H1 (cell line): ENCODE measurements at regions not wholly inside any gene's neighbourhood (a gene's known extent, or its start where the extent isn't known, plus 50 kb on each side); places are given as distances from the start of the nearest gene placed in this dataset.

Source experiments
- CTCF ChIA-PET: fragments of 300-600 bp; sonication (Branson Sonifier 250); formaldehyde crosslinking; loops from one replicate; lab custom pipeline; 2021; ENCODE audit not compliant: partially characterized antibody; lab: Charles Lee
- POLR2A ChIA-PET: fragments of 300-600 bp; sonication (Branson Sonifier 250); formaldehyde crosslinking; loops from one replicate; lab custom pipeline; 2021; ENCODE audit warnings: inconsistent platforms; ENCODE audit not compliant: partially characterized antibody; lab: Charles Lee
- DNase-seq, 2 experiments: peaks; one replicate each; pipeline versions ENCODE4 v3.0.0 to v3.0.0-alpha.2; 2010 to 2022; ENCODE audit warnings: low spot score in 2 of 2, low read depth in 1 of 2, mixed read lengths in 1 of 2
- FAIRE-seq: peaks from 2 replicates; lab custom pipeline; 2011; peaks lifted over from hg19 to GRCh38; lab: Jason Lieb, UNC
- H2AFZ ChIP-seq: 2 replicates; pipeline ENCODE4 v1.8.1; 2012; ENCODE audit warnings: low read length, inconsistent platforms
- H2AK5ac ChIP-seq: 2 replicates; pipeline ENCODE4 v1.6.1; 2013; ENCODE audit warnings: low read depth, low read length
- H2BK120ac ChIP-seq: replicated peaks from 2 replicates; pipeline ENCODE3; 2013; ENCODE audit warnings: low read depth, low read length, inconsistent platforms
- H2BK12ac ChIP-seq: 2 replicates; pipeline ENCODE4 v1.6.1; 2013; ENCODE audit warnings: low read depth, low read length
- H2BK15ac ChIP-seq: 2 replicates; pipeline ENCODE4 v1.6.1; 2013; ENCODE audit warnings: low read length
- H2BK20ac ChIP-seq: 2 replicates; pipeline ENCODE4 v1.6.1; 2013; ENCODE audit warnings: low read length
- H2BK5ac ChIP-seq: 2 replicates; pipeline ENCODE4 v1.6.1; 2013; ENCODE audit warnings: low read depth, low read length
- H3K14ac ChIP-seq: 2 replicates; pipeline ENCODE4 v1.6.1; 2013; ENCODE audit warnings: inconsistent platforms; ENCODE audit not compliant: insufficient read length
- H3K18ac ChIP-seq: 2 replicates; pipeline ENCODE4 v1.6.1; 2013; ENCODE audit warnings: low read length; ENCODE audit errors: extremely low read depth
- H3K23ac ChIP-seq: 2 replicates; pipeline ENCODE4 v1.6.1; 2013; ENCODE audit warnings: inconsistent platforms; ENCODE audit not compliant: insufficient read length
- H3K23me2 ChIP-seq: 2 replicates; pipeline ENCODE4 v1.6.1; 2013; ENCODE audit warnings: low read depth, low read length
- H3K27ac ChIP-seq: 2 replicates; pipeline ENCODE4 v1.6.1; 2011; ENCODE audit warnings: low read depth, low read length, inconsistent platforms
- H3K27me3 ChIP-seq, 4 experiments: replicated peaks in 1 of 4; 1 replicate in 1 of 4; 2 replicates in 3 of 4; pipeline versions ENCODE4 v1.6.1 to v1.8.1; 2011 to 2013; ENCODE audit warnings: low read length in 3 of 4, mild to moderate bottlenecking in 3 of 4, inconsistent platforms in 2 of 4, mixed read lengths in 2 of 4, moderate library complexity in 1 of 4; ENCODE audit not compliant: control insufficient read depth in 3 of 4, insufficient read depth in 3 of 4; ENCODE audit errors: extremely low read depth in 1 of 4
- H3K36me3 ChIP-seq, 4 experiments: 2 replicates each; pipeline versions ENCODE4 v1.6.1 to v1.8.1; 2011 to 2013; ENCODE audit warnings: mild to moderate bottlenecking in 4 of 4, low read length in 3 of 4, moderate library complexity in 2 of 4, control low read depth in 1 of 4, inconsistent platforms in 1 of 4; ENCODE audit not compliant: insufficient read depth in 4 of 4, control insufficient read depth in 2 of 4
- H3K4ac ChIP-seq: replicated peaks from 2 replicates; pipeline ENCODE3; 2013; ENCODE audit warnings: low read length, low read depth, mixed read lengths, inconsistent platforms; ENCODE audit not compliant: insufficient read length
- H3K4me1 ChIP-seq, 4 experiments: replicated peaks in 1 of 4; 1 replicate in 1 of 4; 2 replicates in 3 of 4; pipeline versions ENCODE4 v1.6.1 to v1.8.1; 2011 to 2013; ENCODE audit warnings: low read length in 3 of 4, inconsistent platforms in 2 of 4, mixed read lengths in 1 of 4; ENCODE audit not compliant: insufficient read depth in 4 of 4, control insufficient read depth in 3 of 4
- H3K4me2 ChIP-seq, 2 experiments: 2 replicates each; pipeline versions ENCODE4 v1.6.1 to v1.8.1; 2011 to 2013; ENCODE audit warnings: low read depth in 2 of 2, low read length in 2 of 2, control low read depth in 1 of 2, inconsistent platforms in 1 of 2, mild to moderate bottlenecking in 1 of 2; ENCODE audit not compliant: insufficient read depth in 1 of 2
- H3K4me3 ChIP-seq, 4 experiments: fragments of 200-600, 300-600 bp in 1 of 4; sonication (generic), shearing (Covaris generic), sonication (Bioruptor Twin) in 1 of 4; 2 replicates each; pipeline versions ENCODE4 v1.5.1 to v1.8.1; 2011 to 2016; ENCODE audit warnings: low read length in 4 of 4, low read depth in 3 of 4, control low read depth in 2 of 4, inconsistent platforms in 2 of 4, mild to moderate bottlenecking in 2 of 4, mixed read lengths in 1 of 4, moderate library complexity in 1 of 4; ENCODE audit not compliant: insufficient read depth in 2 of 4; ENCODE audit errors: extremely low read depth in 1 of 4
- H3K56ac ChIP-seq: replicated peaks from 2 replicates; pipeline ENCODE3; 2013; ENCODE audit warnings: low read depth, mild to moderate bottlenecking, mixed read lengths, low read length, inconsistent platforms; ENCODE audit not compliant: insufficient read length
- H3K79me1 ChIP-seq: 2 replicates; pipeline ENCODE4 v1.6.1; 2013; ENCODE audit warnings: low read depth, low read length, control low read depth
- H3K79me2 ChIP-seq, 2 experiments: 2 replicates each; pipeline versions ENCODE4 v1.6.1 to v1.8.1; 2012 to 2013; ENCODE audit warnings: low read length in 2 of 2, mild to moderate bottlenecking in 2 of 2, inconsistent platforms in 1 of 2; ENCODE audit not compliant: insufficient read depth in 2 of 2, control insufficient read depth in 1 of 2
- H3K9ac ChIP-seq, 4 experiments: replicated peaks in 1 of 4; 1 replicate in 1 of 4; 2 replicates in 3 of 4; pipeline versions ENCODE4 v1.6.1 to v1.8.1; 2011 to 2013; ENCODE audit warnings: low read depth in 3 of 4, low read length in 3 of 4, control low read depth in 2 of 4, mild to moderate bottlenecking in 2 of 4, moderate library complexity in 2 of 4, inconsistent platforms in 1 of 4; ENCODE audit errors: extremely low read depth in 1 of 4
- H3K9me3 ChIP-seq, 2 experiments: 2 replicates each; pipeline versions ENCODE4 v1.6.1 to v1.8.1; 2012 to 2013; ENCODE audit warnings: mild to moderate bottlenecking in 2 of 2, moderate library complexity in 2 of 2, control low read depth in 1 of 2, inconsistent platforms in 1 of 2, low read depth in 1 of 2, low read length in 1 of 2, mixed read lengths in 1 of 2; ENCODE audit not compliant: insufficient read depth in 2 of 2
- H4K20me1 ChIP-seq, 2 experiments: replicated peaks in 1 of 2; 2 replicates each; pipeline versions ENCODE3 to v1.8.1; 2011 to 2013; ENCODE audit warnings: inconsistent platforms in 2 of 2, low read length in 2 of 2, mild to moderate bottlenecking in 1 of 2; ENCODE audit not compliant: insufficient read depth in 2 of 2, control insufficient read depth in 1 of 2
- H4K5ac ChIP-seq: 2 replicates; pipeline ENCODE4 v1.6.1; 2013; ENCODE audit warnings: low read length, low read depth, mixed read lengths, inconsistent platforms; ENCODE audit not compliant: insufficient read length
- H4K8ac ChIP-seq: 2 replicates; pipeline ENCODE4 v1.8.0; 2013; ENCODE audit warnings: mild to moderate bottlenecking, moderate library complexity, low read length, inconsistent platforms; ENCODE audit not compliant: insufficient read depth; ENCODE audit errors: extremely low read depth
- H4K91ac ChIP-seq: replicated peaks from 2 replicates; pipeline ENCODE3; 2013; ENCODE audit warnings: low read length, mixed read lengths, inconsistent platforms; ENCODE audit not compliant: insufficient read length
- ASH2L ChIP-seq: fragments of 200-600, 300-600 bp; sonication (generic); IDR thresholded peaks from one replicate; pipeline ENCODE4 v1.7.1; 2017; ENCODE audit warnings: low read length
- MAFK ChIP-seq: IDR thresholded peaks from 2 replicates; pipeline ENCODE4 v1.6.1; 2012; ENCODE audit warnings: low read depth, mild to moderate bottlenecking, improper control_type of control experiment, low read length
- SIRT6 ChIP-seq: IDR thresholded peaks from one replicate; pipeline ENCODE4 v1.7.1; 2012; ENCODE audit warnings: low read length, inconsistent platforms
- TAF7 ChIP-seq: optimal IDR thresholded peaks from 2 replicates; pipeline ENCODE3; 2011; ENCODE audit warnings: low read depth, mild to moderate bottlenecking, inconsistent platforms, low read length, moderate library complexity, borderline replicate concordance
- WGBS, 2 experiments: shearing (Covaris generic) in 1 of 2; methylation state at CpG; one replicate each; pipeline versions ENCODE4 v1.1.6 to v1.1.7; 2013 to 2015; ENCODE audit warnings: low lambda C conversion rate in 2 of 2, mixed read lengths in 2 of 2, inconsistent platforms in 1 of 2, low coverage in 1 of 2, missing lambda C conversion rate in 1 of 2; ENCODE audit not compliant: insufficient replicate concordance in 2 of 2, insufficient coverage in 1 of 2, insufficient read length in 1 of 2; ENCODE audit errors: extremely low coverage in 1 of 2, missing lambda C conversion rate in 1 of 2; 5-methylcytosine and 5-hydroxymethylcytosine counted together

- Histone ChIP-seq H3K79me2 (no peaks in the 10 kb centered on the region), H4K8ac (no peak overlapping the region), H3K9me3 (no peaks in the 10 kb centered on the region), H3K79me1 (no peaks in the 10 kb centered on the region), H3K23ac (no peak overlapping the region), H2BK120ac (no peak overlapping the region), H2AK5ac (no peak overlapping the region), H2BK15ac (no peak overlapping the region), H4K5ac (no peak overlapping the region), H3K4me3 (no peak overlapping the region), H3K9ac (no peak overlapping the region), H2AFZ (no peak overlapping the region), H3K36me3 (no peaks in the 10 kb centered on the region), H3K56ac (no peak overlapping the region), H4K91ac (no peak overlapping the region), H3K27ac (no peak overlapping the region), H3K23me2 (no peaks in the 10 kb centered on the region), H2BK20ac (no peak overlapping the region), H2BK5ac (no peak overlapping the region), H3K4ac (no peak overlapping the region), H3K27me3 (peaks cover 0 to 9% (median 4%) of the 10 kb centered on the region in 4 experiments; a peak in 3 of 7 replicates), H3K18ac (no peak overlapping the region), H3K4me2 (no peak overlapping the region), H3K4me1 (no peaks in the 10 kb centered on the region), H3K14ac (no peak overlapping the region), H4K20me1 (no peaks in the 10 kb centered on the region), H2BK12ac (no peak overlapping the region)
- CTCF ChIA-PET, result interaction anchor here (0.6 kb wide), 1 partner anchor 77 kb away, joined by 3 read pairs; no protein-coding TSS in a partner anchor
- TF ChIP-seq SIRT6 (no peak), MAFK (peak; percentile 14; the same call in 1 of the 2 replicates), TAF7 (no peak), ASH2L (no peak)
- WGBS, 2 experiments, result 89% methylated on average over 1 of the region's 1 CpG; no CpG with 5 or more reads in 1 of the 2 experiments
- POLR2A ChIA-PET, result interaction anchor here (1.0 kb wide), 1 partner anchor 495 kb away, joined by 3 read pairs; no protein-coding TSS in a partner anchor
- DNase-seq, result no peak
- FAIRE-seq, result no peak
These were observed 485.7 kb downstream of the FOXO1 start for GRCh38 chr13:40180776-40181175.
